HG02571 (cell line): ENCODE measurements at regions not wholly inside any gene's neighbourhood (a gene's known extent, or its start where the extent isn't known, plus 50 kb on each side); places are given as distances from the start of the nearest gene placed in this dataset.

ENCODE experiments used
- ATAC-seq: cut with Tn5 transposase; IDR thresholded peaks from one replicate; pipeline ENCODE4 v1.9.1; 2021; ENCODE audit warnings: mild to moderate bottlenecking, moderate library complexity; ENCODE audit not compliant: unreplicated experiment

DNA sequence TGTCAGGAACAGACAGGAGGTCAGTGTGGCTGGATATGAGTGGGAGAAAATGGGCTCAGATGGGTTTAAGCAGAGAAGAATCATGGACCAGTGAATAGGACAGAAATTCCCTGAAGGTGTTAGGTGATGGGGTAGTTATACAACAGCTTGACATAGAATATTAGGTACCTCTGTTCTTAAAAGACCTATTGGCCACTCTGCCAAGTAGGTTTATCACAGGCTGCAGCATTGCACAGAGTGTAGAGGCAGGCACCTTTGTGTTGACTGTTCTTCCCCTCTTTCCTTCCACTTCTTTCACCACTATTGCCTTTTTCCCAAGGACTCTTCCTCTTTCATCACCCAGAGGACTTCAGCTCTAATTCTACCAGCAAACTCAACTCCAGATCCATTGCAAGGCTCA lies 274.4 kb downstream of the CDCA7 start:
- no peak for ATAC-seq

DNA sequence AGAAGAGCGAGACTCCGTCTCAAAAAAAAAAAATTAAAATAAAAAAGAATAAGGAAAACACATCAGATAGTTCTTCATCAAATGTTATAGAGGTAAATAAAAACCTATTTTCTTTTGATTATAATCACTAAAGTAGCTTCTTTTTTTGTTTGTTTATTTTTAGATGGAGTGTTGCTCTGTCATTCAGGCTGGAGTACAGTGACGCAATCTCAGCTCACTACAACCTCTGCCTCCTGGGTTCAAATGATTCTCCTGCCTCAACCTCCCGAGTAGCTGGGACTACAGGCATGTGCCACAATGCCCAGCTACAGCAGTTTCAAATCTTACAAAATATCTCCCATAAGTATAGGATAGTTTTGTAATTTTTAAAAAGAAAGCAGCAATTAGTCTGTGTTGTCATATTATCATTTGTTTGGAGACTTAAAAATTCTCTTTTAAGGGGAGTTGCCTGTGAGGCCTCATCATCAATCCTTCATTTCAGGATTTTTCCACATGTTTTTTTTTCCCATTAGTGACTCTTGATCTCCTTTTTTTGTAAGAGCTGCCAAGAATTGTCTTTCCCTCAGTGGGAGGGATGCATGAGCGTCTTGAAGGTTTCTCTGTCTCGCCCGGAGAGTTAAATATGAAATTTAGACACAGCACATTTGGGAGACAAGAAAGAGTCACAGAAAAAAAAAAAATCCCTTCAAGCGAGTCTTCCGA lies 275.9 kb downstream of the CDCA7 start:
- ATAC-seq: no peak

- ATAC-seq: no peak
These were observed 276.4 kb downstream of the CDCA7 start for GRCh38 chr2:173631127-173631460.

- no peak for ATAC-seq
These were observed 289.5 kb downstream of the CDCA7 start for GRCh38 chr2:173644146-173644545.

GRCh38 chr2:173647681-173648311 lies 293.1 kb downstream of the CDCA7 start:
- no peak for ATAC-seq

- ATAC-seq: no peak
These were observed 294.1 kb downstream of the CDCA7 start for GRCh38 chr2:173648816-173649215.

DNA sequence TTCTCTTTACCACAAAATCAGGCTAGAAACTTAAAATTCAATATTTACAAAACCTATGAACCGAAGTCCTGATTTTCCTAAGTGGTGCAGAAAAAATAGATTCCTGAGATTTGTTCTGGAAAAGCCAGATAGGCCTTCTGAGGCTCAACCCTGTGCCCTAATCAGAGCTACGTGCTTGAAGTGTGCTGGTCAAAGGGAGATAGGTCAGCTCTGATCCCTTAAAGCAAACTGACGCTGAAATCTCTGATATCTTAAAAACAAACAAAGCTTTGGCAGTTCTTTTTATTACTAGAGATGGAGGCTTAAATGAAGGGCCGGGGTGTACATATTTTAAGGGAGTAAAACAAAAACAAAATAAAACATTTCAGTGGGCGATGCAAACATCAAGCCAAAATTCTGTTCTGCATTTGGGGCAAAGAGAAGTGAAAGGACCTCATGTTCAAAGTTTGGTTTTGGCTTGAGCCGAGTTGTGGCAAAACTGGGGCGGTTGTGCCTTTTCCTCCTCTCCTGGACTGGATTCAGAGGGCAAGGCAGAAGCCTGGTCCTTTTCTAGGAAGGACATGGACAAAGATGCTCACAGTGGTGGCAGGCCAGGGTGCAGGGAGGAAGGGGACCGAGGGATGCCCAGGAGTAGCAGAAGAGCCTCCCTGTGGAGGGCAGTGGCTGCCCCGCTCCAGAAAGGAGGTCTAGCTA lies 295.0 kb downstream of the CDCA7 start:
- no peak for ATAC-seq

DNA sequence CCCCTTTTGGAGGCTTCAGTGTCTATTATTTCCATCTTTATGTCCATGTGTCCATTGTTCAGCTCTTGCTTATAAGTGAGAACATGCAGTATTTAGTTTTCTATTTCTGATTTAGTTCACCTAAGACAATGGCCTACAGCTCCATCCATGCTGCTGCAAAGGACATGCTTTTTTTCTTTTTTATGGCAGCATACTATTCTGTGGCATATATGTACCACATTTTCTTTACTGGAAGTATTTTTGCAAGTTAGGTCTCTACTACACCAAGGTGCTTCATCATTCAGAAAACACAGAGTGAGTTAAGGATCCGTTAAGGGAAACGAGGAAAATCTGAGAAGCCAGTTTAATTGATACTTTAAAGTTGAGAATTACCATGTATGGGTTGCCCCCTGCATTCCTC lies 297.2 kb downstream of the CDCA7 start:
- no peak for ATAC-seq

GRCh38 chr2:173652311-173652710 lies 297.6 kb downstream of the CDCA7 start:
- ATAC-seq: no peak

DNA sequence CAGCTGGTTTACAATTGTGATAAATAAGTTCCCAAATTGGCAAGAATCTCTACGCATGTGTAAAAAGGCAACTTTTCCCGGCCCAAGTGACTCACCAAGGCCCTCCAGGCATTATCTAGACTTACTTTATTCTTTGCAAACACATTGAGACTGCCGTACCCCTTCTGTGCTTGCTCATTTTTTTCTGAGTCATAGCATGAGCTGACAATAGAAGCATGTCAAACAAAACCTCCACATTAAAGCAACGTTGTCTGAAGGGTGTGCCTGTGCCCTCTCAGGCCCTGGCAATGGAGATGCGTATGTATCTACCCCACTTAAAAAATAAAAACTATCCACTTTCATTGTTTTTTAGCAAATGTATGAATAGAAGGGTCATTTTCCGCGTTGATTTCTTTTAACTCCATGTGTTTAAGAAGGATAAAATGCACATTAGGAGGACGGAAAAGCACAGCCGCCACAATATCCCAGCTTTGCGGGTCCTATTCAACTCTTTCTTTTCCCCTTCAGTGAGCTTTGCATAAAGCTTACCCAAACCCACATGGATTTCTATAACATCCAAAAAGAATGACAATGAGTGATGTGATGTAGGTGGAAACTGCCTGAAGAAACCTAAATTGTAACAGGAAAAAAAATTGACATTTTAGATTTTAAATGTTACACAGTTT lies 298.2 kb downstream of the CDCA7 start:
- ATAC-seq: no peak

DNA sequence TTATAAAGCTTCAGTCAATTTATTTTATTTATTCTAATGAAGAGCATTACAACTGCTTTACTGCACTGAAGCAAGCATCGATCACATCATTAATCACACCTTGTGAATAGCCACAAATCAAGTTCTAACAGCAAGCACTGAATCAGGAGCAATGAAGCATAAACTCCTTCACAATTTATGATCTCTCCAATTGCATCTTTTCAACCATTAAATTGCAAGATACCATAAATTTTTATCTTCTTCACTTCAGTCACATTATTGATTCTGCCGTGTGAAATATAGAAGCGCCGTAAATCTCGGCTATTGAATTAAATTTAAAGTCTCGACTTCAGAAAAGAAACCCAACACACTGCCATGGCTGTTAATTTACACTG lies 298.7 kb downstream of the CDCA7 start:
- no peak for ATAC-seq

- no peak for ATAC-seq
These were observed 299.7 kb downstream of the CDCA7 start for GRCh38 chr2:173654161-173654895.

- no peak for ATAC-seq
These were observed 300.2 kb downstream of the CDCA7 start for GRCh38 chr2:173654896-173655265.

DNA sequence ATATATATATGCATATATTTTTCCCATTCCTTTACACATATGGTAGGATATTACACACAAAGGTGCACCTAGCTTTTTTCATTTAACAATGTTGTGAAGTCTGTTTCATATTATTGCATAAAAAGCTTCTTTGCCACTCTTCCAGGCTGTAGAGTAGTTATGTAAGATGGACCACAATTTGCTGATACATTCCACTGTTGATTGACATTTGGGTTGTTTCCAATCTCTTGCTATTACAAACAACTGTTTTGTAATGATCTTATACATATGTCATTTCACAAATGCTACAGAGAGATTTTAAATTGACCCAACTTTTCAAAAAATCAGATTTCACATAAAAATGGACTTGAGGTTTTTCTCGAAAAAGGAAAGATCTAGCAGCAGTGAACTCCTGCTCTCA lies 301.4 kb downstream of the CDCA7 start:
- ATAC-seq: no peak

- no peak for ATAC-seq
These were observed 303.5 kb downstream of the CDCA7 start for GRCh38 chr2:173657996-173658717.

DNA sequence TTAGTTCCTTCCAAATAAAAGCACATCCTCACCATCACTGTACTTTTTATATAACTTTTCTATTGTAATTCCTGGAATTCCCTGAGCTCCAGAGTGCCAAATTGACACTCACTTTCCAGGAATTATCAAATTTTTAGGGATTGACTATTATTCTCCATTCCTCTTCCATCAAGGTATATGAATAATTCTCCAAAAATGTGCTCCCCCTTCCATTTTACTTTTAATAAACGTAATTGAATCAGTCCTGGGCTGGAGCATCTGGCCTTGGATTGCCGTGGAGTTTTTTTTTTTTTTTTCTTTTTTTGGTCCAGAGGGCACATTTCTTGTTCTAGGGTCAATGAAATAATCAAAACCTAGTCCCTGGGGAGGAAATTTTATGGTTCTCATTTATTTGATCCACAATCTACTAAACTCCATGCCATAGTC lies 304.3 kb downstream of the CDCA7 start:
- no peak for ATAC-seq

DNA sequence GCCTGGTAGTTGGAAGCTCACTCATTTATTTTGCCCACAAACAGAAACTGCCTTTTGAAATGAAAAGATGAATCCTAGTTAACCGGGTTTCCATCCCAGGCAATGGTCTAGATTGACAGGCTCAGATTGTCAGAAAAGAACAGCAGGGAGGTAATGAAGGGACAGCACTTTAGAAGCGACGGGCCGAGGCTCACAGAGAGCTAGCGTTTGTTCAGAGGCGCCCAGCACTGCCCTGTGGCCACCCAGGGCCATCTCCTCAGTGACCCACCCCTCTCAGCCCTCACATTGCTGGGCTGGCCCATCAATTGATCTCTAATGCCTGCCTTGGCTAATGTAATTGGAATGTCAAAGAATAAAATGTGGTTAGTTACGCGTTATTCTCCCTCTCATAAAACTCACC lies 304.8 kb downstream of the CDCA7 start:
- no peak for ATAC-seq

GRCh38 chr2:173661586-173661985 lies 303.6 kb downstream of the SP3 start:
- ATAC-seq: no peak

DNA sequence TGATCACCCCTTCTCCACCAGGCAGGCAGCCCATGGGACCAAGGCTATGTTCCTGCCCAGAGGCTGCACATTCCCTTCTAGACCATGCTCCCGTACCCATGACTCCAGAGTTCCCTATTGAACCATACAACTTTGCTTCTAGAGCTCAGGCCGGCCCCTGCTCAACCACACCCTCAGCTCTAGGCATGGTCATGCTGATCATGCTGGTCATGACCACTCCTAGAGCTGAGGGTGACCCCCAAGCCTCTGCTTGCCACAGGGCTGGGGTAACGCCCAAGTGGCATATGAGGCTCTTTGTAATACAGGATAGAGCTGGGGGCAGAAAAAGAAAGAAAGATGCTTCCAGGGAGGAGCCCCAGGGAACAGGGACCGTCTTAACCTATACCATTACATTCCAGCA lies 301.8 kb downstream of the SP3 start:
- no peak for ATAC-seq

DNA sequence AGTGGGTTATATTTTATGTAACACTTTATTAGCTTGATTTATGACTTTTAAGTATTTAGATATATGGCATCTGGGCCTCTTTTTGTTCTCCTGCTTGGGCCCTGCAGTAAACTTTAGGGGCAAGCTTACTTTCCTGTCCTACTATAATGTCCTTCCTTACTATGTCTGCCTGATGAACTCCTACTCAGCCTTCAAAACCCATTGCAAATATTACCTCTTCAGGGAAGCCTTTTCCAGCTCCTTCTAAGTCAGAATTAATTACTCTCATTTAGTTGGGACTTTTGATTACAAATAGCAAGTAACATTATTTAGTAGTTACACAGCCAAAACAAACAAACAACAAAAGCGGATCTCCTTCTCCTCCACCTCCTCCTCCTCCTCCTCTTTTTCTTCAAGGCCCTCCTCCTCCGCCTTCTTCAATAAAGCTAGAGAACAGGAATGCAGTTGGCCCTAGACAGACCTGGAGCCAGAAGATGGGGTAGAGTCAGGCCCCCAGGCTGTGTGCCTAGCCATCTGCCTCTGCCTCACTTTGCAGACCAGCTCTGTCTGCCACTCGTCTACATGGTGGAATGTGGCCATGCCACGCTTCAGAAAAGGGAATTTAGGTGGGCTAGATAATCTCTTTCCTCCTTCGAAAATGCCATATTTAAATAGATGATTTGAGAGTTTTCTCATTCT lies 301.2 kb downstream of the SP3 start:
- no peak for ATAC-seq
